ENCODE measurements at regions not wholly inside any gene's neighbourhood (a gene's known extent, or its start where the extent isn't known, plus 50 kb on each side); places are given as distances from the start of the nearest gene placed in this dataset.

DNA sequence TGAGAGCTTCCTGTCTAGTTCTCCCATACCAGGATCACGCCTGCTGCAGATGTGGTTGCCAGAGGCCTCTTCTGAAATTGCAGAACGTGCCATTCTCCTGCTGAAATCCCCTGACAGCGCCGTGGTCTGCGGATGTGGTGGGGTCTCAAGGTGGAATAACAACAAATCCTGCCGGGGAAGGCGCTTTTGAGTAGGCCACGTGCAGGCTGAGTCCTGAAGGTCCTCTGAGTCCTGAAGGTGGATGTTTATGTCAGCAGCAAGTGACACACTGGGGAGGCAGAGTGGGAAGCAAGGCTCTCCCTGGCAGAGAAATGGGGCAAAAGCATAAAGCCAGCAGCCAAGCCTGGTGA is 241.4 kb downstream of the MYCN start:
- Mint-ChIP-seq H3K36me3 (ENCODE audit: insufficient read depth, unreplicated experiment) (no peaks in the 10 kb centered on the region), H3K4me3 (ENCODE audit: low read depth, unreplicated experiment) (no peak overlapping the region), H3K4me1 (ENCODE audit: low read depth, unreplicated experiment) (no peaks in the 10 kb centered on the region), H3K27me3 (ENCODE audit: unreplicated experiment) (no peaks in the 10 kb centered on the region), H3K27ac (ENCODE audit: unreplicated experiment) (no peak overlapping the region), H3K9me3 (ENCODE audit: low read depth, unreplicated experiment) (no peaks in the 10 kb centered on the region)
- intact Hi-C loops (cut with micrococcal nuclease; ENCODE audit: unreplicated experiment) = no loop called here
- CTCF ChIA-PET = no interaction called here
- no TSS peak for BruUV-seq (replicated peaks)
- no peak for DNase-seq
- TF ChIP-seq, protein P1, sequence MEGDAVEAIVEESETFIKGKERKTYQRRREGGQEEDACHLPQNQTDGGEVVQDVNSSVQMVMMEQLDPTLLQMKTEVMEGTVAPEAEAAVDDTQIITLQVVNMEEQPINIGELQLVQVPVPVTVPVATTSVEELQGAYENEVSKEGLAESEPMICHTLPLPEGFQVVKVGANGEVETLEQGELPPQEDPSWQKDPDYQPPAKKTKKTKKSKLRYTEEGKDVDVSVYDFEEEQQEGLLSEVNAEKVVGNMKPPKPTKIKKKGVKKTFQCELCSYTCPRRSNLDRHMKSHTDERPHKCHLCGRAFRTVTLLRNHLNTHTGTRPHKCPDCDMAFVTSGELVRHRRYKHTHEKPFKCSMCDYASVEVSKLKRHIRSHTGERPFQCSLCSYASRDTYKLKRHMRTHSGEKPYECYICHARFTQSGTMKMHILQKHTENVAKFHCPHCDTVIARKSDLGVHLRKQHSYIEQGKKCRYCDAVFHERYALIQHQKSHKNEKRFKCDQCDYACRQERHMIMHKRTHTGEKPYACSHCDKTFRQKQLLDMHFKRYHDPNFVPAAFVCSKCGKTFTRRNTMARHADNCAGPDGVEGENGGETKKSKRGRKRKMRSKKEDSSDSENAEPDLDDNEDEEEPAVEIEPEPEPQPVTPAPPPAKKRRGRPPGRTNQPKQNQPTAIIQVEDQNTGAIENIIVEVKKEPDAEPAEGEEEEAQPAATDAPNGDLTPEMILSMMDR (IDR thresholded peaks at IDR 0.05; ENCODE audit: unreplicated experiment) = no peak

DNA sequence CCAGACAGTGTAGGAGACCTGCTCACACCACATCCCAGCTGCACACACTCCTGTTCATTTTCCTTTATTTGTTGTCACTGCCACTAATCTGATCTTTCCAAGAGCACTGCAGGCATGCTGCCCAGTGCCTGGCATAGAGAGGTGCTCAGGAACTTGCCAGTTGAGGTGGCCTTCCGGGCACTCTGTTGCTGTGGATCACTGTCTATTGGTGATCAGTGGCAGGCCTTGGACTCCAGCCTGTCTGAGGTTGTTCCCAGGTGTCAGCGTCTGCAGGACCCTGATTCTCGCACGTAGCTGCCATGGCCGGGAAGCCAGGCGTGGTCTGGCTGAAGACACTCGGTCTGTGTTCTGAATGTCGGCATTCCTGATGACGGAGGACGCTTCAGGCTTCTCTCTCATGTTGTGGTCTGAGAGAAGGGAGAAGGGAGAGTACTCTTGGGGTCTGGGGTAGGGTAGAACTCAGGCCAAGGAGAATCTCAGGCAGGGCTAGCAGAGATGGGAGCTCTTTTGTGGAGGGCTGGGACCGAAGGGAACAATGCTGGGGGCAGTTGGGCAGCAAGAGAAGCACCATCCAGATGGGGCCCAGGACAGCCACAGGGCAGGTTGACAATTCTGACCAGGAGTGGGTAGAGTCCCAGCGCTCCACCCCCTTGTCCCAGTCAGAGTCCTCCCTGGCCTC is 240.9 kb downstream of the MYCN start:
- H3K4me3 Mint-ChIP-seq (ENCODE audit: low read depth, unreplicated experiment) = no peak overlapping the region
- H3K27me3 Mint-ChIP-seq (ENCODE audit: unreplicated experiment) = no peaks in the 10 kb centered on the region
- no peak overlapping the region for H3K27ac Mint-ChIP-seq (ENCODE audit: unreplicated experiment)
- no peak for DNase-seq
- H3K36me3 Mint-ChIP-seq (ENCODE audit: insufficient read depth, unreplicated experiment) = no peaks in the 10 kb centered on the region
- TF ChIP-seq, protein P1 (IDR thresholded peaks at IDR 0.05; ENCODE audit: unreplicated experiment) = no peak
- intact Hi-C loops (cut with micrococcal nuclease; ENCODE audit: unreplicated experiment) = no loop called here
- CTCF ChIA-PET = no interaction called here
- no TSS peak for BruUV-seq (replicated peaks)
- H3K4me1 Mint-ChIP-seq (ENCODE audit: low read depth, unreplicated experiment) = no peaks in the 10 kb centered on the region
- no peaks in the 10 kb centered on the region for H3K9me3 Mint-ChIP-seq (ENCODE audit: low read depth, unreplicated experiment)

DNA sequence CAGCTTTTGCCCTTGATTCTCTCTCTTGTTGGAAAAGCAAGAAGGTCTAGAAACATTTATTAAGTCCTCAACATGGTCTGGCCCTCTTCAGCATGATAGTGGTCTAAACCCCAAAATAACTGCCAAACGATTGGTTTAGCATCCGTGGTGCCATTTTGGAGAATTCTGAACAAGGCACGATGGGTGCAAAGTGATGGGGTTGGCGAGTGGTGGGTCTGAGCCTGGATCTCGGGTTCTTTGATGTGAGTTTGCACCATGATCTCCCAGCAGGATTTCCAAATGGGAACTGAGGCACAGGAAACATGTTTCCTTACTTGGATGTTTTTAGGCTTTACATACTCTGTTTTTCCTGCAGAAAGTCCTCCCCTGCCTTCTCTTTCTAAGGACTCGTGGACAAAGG is 240.3 kb downstream of the MYCN start:
- Mint-ChIP-seq H3K4me1 (ENCODE audit: low read depth, unreplicated experiment) (no peaks in the 10 kb centered on the region), H3K4me3 (ENCODE audit: low read depth, unreplicated experiment) (no peak overlapping the region), H3K36me3 (ENCODE audit: insufficient read depth, unreplicated experiment) (no peaks in the 10 kb centered on the region), H3K27me3 (ENCODE audit: unreplicated experiment) (no peaks in the 10 kb centered on the region), H3K27ac (ENCODE audit: unreplicated experiment) (no peak overlapping the region), H3K9me3 (ENCODE audit: low read depth, unreplicated experiment) (no peaks in the 10 kb centered on the region)
- TF ChIP-seq, protein P1 (IDR thresholded peaks at IDR 0.05; ENCODE audit: unreplicated experiment) = no peak
- no peak for DNase-seq
- CTCF ChIA-PET = no interaction called here
- intact Hi-C loops (cut with micrococcal nuclease; ENCODE audit: unreplicated experiment) = no loop called here
- no TSS peak for BruUV-seq (replicated peaks)

DNA sequence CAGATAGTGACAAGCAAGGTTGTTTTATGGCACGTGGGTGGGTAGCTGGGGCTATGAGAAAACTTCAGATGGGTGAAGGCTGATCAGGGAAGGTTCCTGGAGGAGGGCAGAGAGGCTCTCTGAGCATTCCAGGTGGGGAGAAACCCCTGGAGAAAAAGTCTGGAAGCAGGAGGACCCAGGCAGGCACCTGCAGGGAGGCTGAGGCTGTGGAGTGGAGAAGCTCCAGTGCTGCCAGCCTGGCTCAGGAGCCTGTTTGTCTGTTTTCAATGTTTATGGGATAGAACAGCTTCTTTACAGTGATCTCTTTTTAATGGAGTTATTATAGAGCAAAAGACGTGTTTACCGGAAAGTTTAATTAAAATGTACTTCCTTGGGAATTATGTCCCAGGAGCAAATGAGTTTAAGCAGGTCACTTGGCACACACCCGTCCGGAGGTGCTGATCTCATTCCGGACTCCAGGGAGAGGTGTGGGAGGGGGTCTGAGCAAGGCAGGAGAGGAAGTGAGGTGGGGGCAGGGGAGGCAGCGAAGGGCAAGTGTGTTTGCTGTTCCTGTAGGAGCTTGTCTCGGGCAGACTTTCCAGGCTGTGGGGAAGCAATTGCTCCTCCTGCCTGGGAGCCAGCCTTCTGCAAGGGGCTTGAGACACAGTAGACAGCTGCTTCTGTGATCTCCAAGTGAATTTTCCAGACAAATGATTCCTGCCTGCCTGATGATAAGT is 239.5 kb downstream of the MYCN start:
- DNase-seq = no peak
- TF ChIP-seq, protein P1 (IDR thresholded peaks at IDR 0.05; ENCODE audit: unreplicated experiment) = no peak
- BruUV-seq (replicated peaks) = no TSS peak
- H3K36me3 Mint-ChIP-seq (ENCODE audit: insufficient read depth, unreplicated experiment) = no peaks in the 10 kb centered on the region
- no peaks in the 10 kb centered on the region for H3K9me3 Mint-ChIP-seq (ENCODE audit: low read depth, unreplicated experiment)
- H3K27me3 Mint-ChIP-seq (ENCODE audit: unreplicated experiment) = no peaks in the 10 kb centered on the region
- intact Hi-C loops (cut with micrococcal nuclease; ENCODE audit: unreplicated experiment) = no loop called here
- no peak overlapping the region for H3K27ac Mint-ChIP-seq (ENCODE audit: unreplicated experiment)
- CTCF ChIA-PET = no interaction called here
- no peak overlapping the region for H3K4me3 Mint-ChIP-seq (ENCODE audit: low read depth, unreplicated experiment)
- H3K4me1 Mint-ChIP-seq (ENCODE audit: low read depth, unreplicated experiment) = no peaks in the 10 kb centered on the region

Measured in Calu3 (cell line).